Hepatocyte (in vitro differentiated cells): ENCODE measurements at regions not wholly inside any gene's neighbourhood (a gene's known extent, or its start where the extent isn't known, plus 50 kb on each side); places are given as distances from the start of the nearest gene placed in this dataset.

Source experiments
- CTCF ChIP-seq: fragments of 200-600 bp; sonication (generic); IDR thresholded peaks from 2 replicates; pipeline ENCODE4 v1.5.1; 2016; ENCODE audit warnings: antibody characterized with exemption, mild to moderate bottlenecking; ENCODE audit not compliant: poor library complexity
- EZH2 ChIP-seq: fragments of 200-600 bp; sonication (generic); IDR thresholded peaks from 2 replicates; pipeline ENCODE4 v1.6.1; 2016; ENCODE audit warnings: antibody characterized with exemption, mild to moderate bottlenecking, borderline replicate concordance

- no peak for TF ChIP-seq CTCF
- TF ChIP-seq EZH2, result no peak
Observed at GRCh38 chr5:122629121-122629677, 145.7 kb upstream of the SNX2 start.
